EL (cell line): ENCODE measurements at regions not wholly inside any gene's neighbourhood (a gene's known extent, or its start where the extent isn't known, plus 50 kb on each side); places are given as distances from the start of the nearest gene placed in this dataset.

Source experiments
- DNase-seq: peaks from one replicate; pipeline ENCODE4 v3.0.0-alpha.2; 2016

DNA sequence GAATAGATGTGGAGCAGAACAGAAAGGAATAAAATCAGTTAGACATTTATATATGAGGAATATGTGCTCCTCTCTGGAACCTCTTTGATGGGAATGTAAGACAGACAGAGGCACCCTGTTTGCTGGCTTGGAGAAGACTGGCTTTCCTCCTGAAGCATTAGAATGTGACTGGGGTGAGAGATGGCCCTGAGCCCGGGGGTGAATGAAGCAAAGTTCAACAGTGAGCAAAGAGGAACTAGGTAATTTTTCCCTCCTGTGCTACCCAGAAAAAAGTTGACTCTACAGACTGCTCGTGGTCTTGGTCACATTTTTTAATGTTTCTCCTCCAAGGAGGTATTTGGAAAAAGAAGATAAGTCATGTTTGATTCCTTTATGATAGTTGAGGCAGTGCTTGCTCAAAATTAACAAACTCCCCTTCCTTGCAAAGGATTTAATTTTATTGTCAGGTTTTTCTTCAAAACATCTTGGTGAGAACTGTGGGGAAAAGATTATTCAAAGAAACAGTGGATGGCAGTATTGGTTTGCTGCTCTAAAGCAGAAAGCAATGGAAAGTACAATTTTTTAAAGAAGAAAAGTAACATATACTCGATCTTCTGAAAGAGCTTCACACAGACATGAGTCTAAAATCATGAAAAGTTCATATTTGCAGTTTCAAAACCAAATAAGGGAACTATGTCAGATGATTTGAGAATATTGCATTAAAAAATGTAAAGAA, 370.4 kb upstream of the CDIN1 start:
- no peak for DNase-seq

GRCh38 chr15:36210426-36210825, 369.0 kb upstream of the CDIN1 start:
- DNase-seq, result no peak

DNA sequence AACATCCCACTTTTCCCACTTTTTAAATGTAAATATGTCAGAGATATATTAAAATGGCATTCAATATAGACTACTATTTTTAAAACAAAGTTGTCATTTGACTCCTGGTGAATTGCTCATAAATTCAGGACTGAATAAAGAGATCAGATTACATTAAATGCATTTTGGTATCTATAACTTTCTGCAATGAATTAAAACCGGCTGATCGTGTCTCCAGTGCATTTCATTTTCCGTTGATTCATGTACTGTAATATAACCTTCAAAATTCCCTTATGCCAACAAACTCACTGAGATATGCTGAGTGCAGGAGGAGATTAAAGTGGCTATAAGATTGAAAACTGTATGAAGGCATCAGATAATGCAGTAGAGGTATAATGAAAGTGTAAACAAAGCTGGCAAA, 361.1 kb upstream of the CDIN1 start:
- DNase-seq, result no peak

DNA sequence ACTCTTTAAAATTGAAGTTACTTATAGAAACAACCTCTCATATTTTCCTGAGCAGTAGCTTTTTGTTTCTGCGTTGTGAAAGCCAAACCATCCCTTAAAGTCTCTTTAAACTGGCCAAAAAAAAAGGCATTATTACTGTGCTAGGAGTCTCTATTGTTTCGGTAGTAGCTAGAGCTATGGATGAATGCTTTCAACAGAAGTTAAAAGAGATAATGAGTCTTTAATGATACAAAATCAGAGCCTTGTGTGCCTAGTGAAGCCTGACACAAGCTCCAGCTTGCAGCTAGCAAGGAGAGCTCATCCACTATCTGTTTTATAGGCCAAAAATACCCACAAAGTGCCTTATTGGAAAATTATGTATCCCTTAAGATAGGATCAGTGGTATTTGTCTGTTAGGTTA, 360.4 kb upstream of the CDIN1 start:
- DNase-seq, result no peak

DNA sequence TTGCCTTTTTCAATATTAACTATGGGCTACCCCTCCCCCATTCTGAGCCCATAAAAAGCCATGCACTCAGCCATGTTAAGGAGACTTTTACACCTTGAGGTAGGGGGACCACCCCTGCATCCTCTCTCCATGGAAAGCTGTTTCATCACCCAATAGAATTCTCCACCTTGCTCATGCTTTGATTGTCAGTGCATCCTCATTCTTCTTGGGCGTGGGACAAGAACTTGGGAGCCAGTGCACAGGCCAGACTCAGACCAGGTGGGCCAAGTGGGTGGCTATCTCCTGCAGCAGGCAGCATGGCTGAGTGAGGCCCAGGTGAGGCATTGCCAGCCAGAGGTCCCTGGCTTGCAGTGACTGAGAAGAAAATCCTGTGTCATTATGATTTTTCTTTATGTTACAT, 357.4 kb upstream of the CDIN1 start:
- no peak for DNase-seq

DNA sequence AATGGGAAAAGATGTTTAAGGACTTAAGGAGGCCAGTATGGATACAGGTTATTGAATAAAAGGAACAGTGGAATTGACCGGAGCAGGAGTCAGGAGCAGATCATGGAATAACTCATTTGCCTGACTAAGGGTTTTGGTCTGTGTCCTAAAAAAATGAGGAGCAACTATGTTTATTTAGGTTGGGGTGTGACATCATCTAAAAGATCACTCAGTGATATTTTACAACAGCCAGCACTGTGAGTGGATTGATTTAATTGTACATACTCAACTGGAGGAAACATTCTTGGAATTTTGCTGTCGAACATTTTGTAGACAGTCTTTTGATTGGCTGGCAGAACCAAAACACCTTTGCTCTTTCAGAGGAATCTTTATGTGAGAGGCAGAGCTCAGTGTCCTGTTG, 348.6 kb upstream of the CDIN1 start:
- peak; percentile 65 for DNase-seq

DNA sequence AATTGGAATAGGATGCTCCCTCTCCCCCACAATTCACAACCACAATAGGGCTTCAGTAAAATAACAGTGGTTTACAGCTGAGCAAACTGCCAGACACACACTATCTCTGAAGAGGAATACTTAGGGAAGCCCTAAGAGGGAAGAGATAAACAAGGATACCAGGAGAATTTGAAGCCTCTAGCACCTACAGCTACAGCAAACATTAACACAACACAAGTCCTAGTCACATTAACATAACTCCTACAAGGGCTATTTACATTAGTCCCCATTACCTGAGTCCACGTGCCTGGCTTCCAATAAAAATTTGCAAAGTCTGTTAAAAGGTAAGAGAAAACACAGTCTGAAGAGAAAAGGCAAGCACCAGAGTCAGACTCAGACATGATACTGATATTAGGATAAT, 346.9 kb upstream of the CDIN1 start:
- DNase-seq, result no peak

GRCh38 chr15:36234743-36235142, 344.7 kb upstream of the CDIN1 start:
- no peak for DNase-seq

GRCh38 chr15:36235173-36235572, 344.3 kb upstream of the CDIN1 start:
- DNase-seq, result no peak

DNA sequence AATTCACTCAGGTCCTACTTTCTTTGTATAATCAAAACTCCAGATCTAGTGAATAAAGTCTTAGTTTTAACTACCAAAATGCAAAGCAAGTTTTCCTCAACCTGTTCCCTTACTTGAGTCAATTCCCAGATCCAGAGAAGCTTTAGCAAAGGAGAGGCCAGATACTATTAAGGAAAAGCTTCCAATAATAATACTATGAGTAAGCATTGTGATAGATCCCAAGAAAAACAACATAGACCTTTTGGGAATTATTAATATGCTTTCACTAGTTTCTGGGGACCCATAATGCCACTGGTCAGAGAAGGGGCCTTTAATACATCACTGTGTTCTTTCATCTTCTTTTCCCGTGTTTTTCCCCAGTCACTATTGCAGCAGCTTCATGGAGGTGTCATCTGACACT, 339.9 kb upstream of the CDIN1 start:
- no peak for DNase-seq

- DNase-seq, result no peak
These were observed 328.0 kb upstream of the CDIN1 start for GRCh38 chr15:36251450-36251849.

DNA sequence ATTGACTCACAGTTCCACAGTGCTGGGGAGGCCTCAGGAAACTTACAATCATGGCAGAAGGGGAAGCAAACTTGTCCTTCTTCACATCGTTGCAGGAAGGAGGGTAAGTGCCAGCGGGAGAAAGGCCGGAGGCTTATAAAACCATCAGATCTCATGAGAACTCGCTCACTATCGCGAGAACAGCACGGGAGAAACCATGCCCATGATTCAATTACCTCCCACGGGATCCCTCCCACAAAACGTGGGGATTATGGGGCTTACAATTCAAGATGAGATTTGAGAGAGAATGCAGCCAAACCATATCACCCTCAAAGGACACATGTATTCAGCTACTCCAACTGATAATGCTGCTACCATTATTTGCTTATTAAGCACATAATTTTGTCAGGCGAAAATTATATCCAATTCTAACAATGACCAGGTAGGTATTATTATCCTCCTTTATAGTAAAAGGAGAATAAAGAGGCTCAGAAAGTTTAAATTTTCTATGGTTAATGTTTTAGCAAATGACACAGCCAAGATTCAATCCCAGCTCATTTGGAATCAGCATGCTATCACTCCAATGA, 327.2 kb upstream of the CDIN1 start:
- no peak for DNase-seq

- no peak for DNase-seq
These were observed 325.0 kb upstream of the CDIN1 start for GRCh38 chr15:36254426-36254825.

- DNase-seq, result no peak
These were observed 323.0 kb upstream of the CDIN1 start for GRCh38 chr15:36256404-36256807.

- DNase-seq, result no peak
These were observed 315.8 kb upstream of the CDIN1 start for GRCh38 chr15:36263666-36264065.

DNA sequence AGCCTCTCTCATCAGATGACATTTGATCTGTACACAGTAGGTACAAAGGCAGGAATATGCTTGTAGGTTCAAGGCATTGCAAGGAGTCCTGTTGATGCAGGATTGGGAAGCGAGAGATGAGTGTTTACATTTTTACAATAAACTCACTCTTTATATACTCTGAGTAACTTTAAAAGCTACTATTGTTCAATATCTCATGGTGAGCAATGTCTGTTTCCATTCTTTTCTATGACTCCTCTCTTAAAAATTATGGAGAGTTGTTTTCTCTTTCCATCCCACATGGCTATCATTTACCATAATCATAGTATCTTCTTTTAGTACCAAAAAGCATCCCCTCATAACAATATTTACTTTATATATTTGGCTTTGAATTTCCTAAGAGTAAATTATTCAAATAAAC, 314.0 kb upstream of the CDIN1 start:
- DNase-seq, result no peak

DNA sequence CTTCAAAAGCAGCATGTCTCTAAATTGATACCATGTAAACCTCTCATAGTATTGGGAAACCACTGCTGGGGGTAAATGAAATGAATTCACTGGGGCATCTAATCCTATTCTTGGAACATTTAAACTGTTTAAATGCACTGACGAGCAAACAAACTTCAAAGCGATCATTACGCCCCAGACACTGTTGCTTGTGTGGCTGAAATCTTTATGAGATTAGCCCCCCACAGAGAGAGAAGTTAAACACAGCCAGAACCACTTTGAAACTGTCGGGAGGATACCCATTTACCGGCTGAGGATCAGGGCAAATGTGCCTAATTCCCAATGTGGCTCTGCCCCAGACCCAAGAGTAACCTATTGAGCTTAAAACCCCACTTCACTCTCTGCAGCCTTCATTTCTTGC, 308.4 kb upstream of the CDIN1 start:
- no peak for DNase-seq

GRCh38 chr15:36275656-36276055, 303.8 kb upstream of the CDIN1 start:
- no peak for DNase-seq

DNA sequence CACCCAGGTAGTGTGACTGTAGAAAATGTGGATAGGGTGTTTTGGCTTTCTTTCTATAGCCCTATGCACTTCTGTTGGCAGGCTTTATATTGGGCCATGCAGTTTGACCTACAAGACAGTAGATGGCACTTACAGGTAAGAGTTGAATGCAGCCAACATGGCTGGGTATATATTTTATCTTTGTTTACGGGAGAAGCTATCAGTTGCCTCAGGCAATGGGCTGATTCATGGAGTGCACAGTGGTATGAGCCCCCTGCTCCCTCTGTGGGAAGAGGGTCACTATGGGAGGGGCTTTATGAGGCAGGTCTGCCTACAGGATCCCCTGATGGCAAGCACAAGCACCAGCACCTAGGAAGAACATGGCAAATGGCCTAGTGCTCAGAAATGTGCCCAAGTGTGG, 301.2 kb upstream of the CDIN1 start:
- DNase-seq, result peak; percentile 61

- DNase-seq, result no peak
These were observed 296.6 kb upstream of the CDIN1 start for GRCh38 chr15:36282821-36283220.

DNA sequence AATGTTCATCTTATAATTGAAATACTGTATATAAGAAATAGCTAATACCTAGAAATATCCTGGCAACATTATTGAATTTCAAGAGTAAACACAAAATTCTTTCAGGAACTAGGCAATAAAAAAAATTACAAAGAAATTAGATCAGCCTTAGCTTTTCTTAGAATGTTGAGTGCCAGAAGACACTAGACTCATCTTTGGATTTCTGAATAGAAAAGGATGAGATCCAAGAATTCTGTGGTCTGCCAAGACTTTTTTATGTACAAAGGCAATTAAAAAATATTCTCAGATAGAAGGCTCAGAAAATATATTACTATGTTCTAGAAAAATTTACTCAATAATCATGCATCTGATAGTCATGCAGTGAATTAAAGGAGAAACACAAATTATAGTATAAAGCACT, 294.5 kb upstream of the CDIN1 start:
- peak; percentile 4 for DNase-seq

DNA sequence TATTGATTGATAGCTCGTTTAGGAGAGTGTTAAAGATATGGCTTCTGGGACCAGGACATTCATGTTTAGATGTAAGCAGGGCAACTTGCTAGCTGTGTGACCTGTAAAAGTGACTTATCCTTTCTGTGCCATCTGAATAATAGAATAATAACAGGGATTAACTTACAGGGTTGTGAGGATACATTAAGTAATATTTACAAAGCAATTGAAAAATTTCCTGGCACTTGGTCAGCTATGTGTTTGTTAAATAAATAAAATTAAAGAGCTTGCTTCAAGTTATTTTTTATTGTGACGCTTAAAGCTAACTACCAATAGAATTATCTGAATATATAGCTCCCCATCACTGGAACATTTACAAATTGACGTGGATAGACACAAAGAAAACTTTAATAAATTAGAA, 287.9 kb upstream of the CDIN1 start:
- no peak for DNase-seq

GRCh38 chr15:36294359-36294758, 285.1 kb upstream of the CDIN1 start:
- DNase-seq, result no peak

DNA sequence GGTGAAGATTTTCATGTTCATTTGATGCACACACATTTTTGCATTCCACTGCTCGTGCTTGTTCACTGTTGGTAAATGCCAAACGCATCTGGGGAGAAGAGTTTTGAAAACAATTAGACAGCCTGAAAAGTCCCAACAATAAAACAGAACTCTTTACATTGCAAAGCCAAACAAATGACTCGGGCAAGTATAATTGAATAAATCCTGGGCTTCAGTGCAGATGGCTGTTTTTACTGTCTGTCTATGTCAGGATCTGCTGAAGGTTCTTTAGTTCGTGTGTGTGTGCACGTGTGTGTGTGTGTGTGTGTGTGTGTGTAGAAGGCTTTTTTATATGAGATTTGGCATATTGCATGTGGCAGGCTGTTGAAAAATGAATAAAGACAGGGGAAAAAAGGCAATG, 277.5 kb upstream of the CDIN1 start:
- DNase-seq, result no peak

GRCh38 chr15:36313021-36313420, 266.4 kb upstream of the CDIN1 start:
- DNase-seq, result peak; percentile 23
